ENCODE measurements at regions not wholly inside any gene's neighbourhood (a gene's known extent, or its start where the extent isn't known, plus 50 kb on each side); places are given as distances from the start of the nearest gene placed in this dataset.

- no peak for TF ChIP-seq POLR2A (IDR thresholded peaks at IDR 0.05; ENCODE audit: low read depth, low read length)
- TF ChIP-seq TAF1 (IDR thresholded peaks at IDR 0.05; ENCODE audit: borderline replicate concordance, low read depth, low read length), result no peak
Observed at GRCh38 chr16:58837950-58838349, 103.8 kb upstream of the GOT2 start.

Data from GM12892 (cell line).